ENCODE measurements at regions not wholly inside any gene's neighbourhood (a gene's known extent, or its start where the extent isn't known, plus 50 kb on each side); places are given as distances from the start of the nearest gene placed in this dataset.

DNA sequence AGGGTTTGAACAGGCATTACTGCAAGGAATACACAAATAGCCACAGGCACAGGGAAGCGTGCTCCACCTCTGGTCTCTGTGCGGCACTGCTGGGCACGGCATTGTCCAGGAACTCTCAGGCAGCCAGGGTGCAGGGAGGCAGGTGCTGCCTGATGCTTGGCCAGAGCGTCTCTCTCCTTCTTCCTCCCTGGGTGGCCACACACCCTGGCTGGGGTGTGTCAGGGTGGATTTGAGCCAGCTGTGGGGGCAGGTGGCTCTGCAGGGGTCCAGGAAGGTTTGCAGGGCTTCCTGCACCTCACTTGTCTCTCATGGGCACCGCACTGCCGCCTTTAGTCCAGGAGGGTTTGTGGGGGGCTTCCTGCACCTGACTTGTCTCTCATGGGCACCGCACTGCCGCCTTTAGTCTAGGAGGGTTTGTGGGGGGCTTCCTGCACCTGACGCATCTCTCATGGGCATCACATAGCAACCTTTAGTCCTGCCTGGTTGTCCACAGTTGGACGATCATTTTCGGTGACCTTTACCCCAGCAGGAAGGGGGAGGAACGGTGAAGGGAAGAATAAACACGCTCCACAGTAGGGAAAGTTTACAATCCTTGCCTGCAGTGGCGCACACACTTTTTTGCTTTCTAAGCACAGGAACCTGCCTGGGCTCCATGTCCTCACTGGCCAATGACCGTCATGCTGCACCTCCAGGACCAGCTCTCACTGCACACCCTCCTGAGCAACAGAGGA, 332.9 kb downstream of the EIPR1 start:
- TF ChIP-seq, protein P1, sequence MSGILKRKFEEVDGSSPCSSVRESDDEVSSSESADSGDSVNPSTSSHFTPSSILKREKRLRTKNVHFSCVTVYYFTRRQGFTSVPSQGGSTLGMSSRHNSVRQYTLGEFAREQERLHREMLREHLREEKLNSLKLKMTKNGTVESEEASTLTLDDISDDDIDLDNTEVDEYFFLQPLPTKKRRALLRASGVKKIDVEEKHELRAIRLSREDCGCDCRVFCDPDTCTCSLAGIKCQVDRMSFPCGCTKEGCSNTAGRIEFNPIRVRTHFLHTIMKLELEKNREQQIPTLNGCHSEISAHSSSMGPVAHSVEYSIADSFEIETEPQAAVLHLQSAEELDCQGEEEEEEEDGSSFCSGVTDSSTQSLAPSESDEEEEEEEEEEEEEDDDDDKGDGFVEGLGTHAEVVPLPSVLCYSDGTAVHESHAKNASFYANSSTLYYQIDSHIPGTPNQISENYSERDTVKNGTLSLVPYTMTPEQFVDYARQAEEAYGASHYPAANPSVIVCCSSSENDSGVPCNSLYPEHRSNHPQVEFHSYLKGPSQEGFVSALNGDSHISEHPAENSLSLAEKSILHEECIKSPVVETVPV (CRISPR knock-in tag; IDR thresholded peaks at IDR 0.05): no peak
- no peak for TF ChIP-seq CSDC2 (CRISPR knock-in tag; IDR thresholded peaks at IDR 0.05)
- TF ChIP-seq, protein P2, sequence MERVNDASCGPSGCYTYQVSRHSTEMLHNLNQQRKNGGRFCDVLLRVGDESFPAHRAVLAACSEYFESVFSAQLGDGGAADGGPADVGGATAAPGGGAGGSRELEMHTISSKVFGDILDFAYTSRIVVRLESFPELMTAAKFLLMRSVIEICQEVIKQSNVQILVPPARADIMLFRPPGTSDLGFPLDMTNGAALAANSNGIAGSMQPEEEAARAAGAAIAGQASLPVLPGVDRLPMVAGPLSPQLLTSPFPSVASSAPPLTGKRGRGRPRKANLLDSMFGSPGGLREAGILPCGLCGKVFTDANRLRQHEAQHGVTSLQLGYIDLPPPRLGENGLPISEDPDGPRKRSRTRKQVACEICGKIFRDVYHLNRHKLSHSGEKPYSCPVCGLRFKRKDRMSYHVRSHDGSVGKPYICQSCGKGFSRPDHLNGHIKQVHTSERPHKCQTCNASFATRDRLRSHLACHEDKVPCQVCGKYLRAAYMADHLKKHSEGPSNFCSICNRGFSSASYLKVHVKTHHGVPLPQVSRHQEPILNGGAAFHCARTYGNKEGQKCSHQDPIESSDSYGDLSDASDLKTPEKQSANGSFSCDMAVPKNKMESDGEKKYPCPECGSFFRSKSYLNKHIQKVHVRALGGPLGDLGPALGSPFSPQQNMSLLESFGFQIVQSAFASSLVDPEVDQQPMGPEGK (CRISPR knock-in tag; IDR thresholded peaks at IDR 0.05; ENCODE audit: borderline replicate concordance): no peak
- no peak for TF ChIP-seq PPARA (CRISPR knock-in tag; IDR thresholded peaks at IDR 0.05; ENCODE audit: borderline replicate concordance)
- TF ChIP-seq ISL1 (CRISPR knock-in tag; IDR thresholded peaks at IDR 0.05): no peak
- TF ChIP-seq ZFP30 (CRISPR knock-in tag; IDR thresholded peaks at IDR 0.05): no peak
- no peak for TF ChIP-seq TCF4 (CRISPR knock-in tag; IDR thresholded peaks at IDR 0.05; ENCODE audit: borderline replicate concordance)
- no peak for TF ChIP-seq OSR1 (CRISPR knock-in tag; IDR thresholded peaks at IDR 0.05)
- no peak for TF ChIP-seq ZFP3 (CRISPR knock-in tag; IDR thresholded peaks at IDR 0.05)
- no peak for TF ChIP-seq GLIS3 (CRISPR knock-in tag; IDR thresholded peaks at IDR 0.05)
- TF ChIP-seq ZC3H10 (CRISPR knock-in tag; IDR thresholded peaks at IDR 0.05): no peak
- TF ChIP-seq, protein P3, sequence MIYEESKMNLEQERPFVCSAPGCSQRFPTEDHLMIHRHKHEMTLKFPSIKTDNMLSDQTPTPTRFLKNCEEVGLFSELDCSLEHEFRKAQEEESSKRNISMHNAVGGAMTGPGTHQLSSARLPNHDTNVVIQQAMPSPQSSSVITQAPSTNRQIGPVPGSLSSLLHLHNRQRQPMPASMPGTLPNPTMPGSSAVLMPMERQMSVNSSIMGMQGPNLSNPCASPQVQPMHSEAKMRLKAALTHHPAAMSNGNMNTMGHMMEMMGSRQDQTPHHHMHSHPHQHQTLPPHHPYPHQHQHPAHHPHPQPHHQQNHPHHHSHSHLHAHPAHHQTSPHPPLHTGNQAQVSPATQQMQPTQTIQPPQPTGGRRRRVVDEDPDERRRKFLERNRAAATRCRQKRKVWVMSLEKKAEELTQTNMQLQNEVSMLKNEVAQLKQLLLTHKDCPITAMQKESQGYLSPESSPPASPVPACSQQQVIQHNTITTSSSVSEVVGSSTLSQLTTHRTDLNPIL (CRISPR knock-in tag; IDR thresholded peaks at IDR 0.05; ENCODE audit: low read depth): no peak

Data from SK-N-SH treated with all-trans-retinoic acid at 6 μM for 48 hours (cell line).